ENCODE measurements at regions not wholly inside any gene's neighbourhood (a gene's known extent, or its start where the extent isn't known, plus 50 kb on each side); places are given as distances from the start of the nearest gene placed in this dataset.

GRCh38 chr5:124283031-124283430 lies 463.4 kb downstream of the ZNF608 start:
- no peaks in the 10 kb centered on the region for H3K9me3 Mint-ChIP-seq
- POLR2A ChIA-PET, result no interaction called here
- no peaks in the 10 kb centered on the region for H3K27me3 Mint-ChIP-seq
- no peaks in the 10 kb centered on the region for H3K36me3 Mint-ChIP-seq
- H3K4me3 Mint-ChIP-seq, result no peak overlapping the region
- intact Hi-C loops (cut with micrococcal nuclease), result no loop called here
- no peak overlapping the region for H3K27ac Mint-ChIP-seq
- DNase-seq, result no peak
- CTCF ChIA-PET, result no interaction called here
- no peaks in the 10 kb centered on the region for H3K4me1 Mint-ChIP-seq (ENCODE audit: low read depth)

- H3K9me3 Mint-ChIP-seq, result no peaks in the 10 kb centered on the region
- no peak overlapping the region for H3K27ac Mint-ChIP-seq
- no peak overlapping the region for H3K4me3 Mint-ChIP-seq
- intact Hi-C loops (cut with micrococcal nuclease), result no loop called here
- no peaks in the 10 kb centered on the region for H3K36me3 Mint-ChIP-seq
- ChIA-PET CTCF (no interaction called here), POLR2A (no interaction called here)
- no peaks in the 10 kb centered on the region for H3K4me1 Mint-ChIP-seq (ENCODE audit: low read depth)
- no peaks in the 10 kb centered on the region for H3K27me3 Mint-ChIP-seq
- DNase-seq, result no peak
Measured at GRCh38 chr5:124280079-124280478, 466.4 kb downstream of the ZNF608 start.

GRCh38 chr5:124279146-124279876 lies 467.1 kb downstream of the ZNF608 start:
- Mint-ChIP-seq H3K36me3 (no peaks in the 10 kb centered on the region), H3K4me3 (no peak overlapping the region), H3K9me3 (no peaks in the 10 kb centered on the region), H3K4me1 (ENCODE audit: low read depth) (no peaks in the 10 kb centered on the region), H3K27me3 (no peaks in the 10 kb centered on the region), H3K27ac (no peak overlapping the region)
- ChIA-PET CTCF (no interaction called here), POLR2A (no interaction called here)
- DNase-seq, result no peak
- intact Hi-C loops (cut with micrococcal nuclease), result no loop called here

- no peak for DNase-seq
- no peaks in the 10 kb centered on the region for H3K9me3 Mint-ChIP-seq
- POLR2A ChIA-PET, result no interaction called here
- H3K36me3 Mint-ChIP-seq, result no peaks in the 10 kb centered on the region
- CTCF ChIA-PET, result no interaction called here
- no peaks in the 10 kb centered on the region for H3K27me3 Mint-ChIP-seq
- intact Hi-C loops (cut with micrococcal nuclease), result no loop called here
- no peak overlapping the region for H3K4me3 Mint-ChIP-seq
- no peaks in the 10 kb centered on the region for H3K4me1 Mint-ChIP-seq (ENCODE audit: low read depth)
- no peak overlapping the region for H3K27ac Mint-ChIP-seq
Measured at GRCh38 chr5:124278636-124279035, 467.8 kb downstream of the ZNF608 start.

- Mint-ChIP-seq H3K9me3 (no peaks in the 10 kb centered on the region), H3K36me3 (no peaks in the 10 kb centered on the region), H3K27ac (no peak overlapping the region), H3K4me3 (no peak overlapping the region), H3K27me3 (no peaks in the 10 kb centered on the region), H3K4me1 (ENCODE audit: low read depth) (no peaks in the 10 kb centered on the region)
- intact Hi-C loops (cut with micrococcal nuclease), result no loop called here
- DNase-seq, result no peak
- ChIA-PET CTCF (no interaction called here), POLR2A (no interaction called here)
Measured at GRCh38 chr5:124277767-124278545, 468.5 kb downstream of the ZNF608 start.

- Mint-ChIP-seq H3K4me1 (ENCODE audit: low read depth) (no peaks in the 10 kb centered on the region), H3K36me3 (no peaks in the 10 kb centered on the region), H3K27me3 (no peaks in the 10 kb centered on the region), H3K9me3 (no peaks in the 10 kb centered on the region), H3K27ac (no peak overlapping the region), H3K4me3 (no peak overlapping the region)
- ChIA-PET CTCF (no interaction called here), POLR2A (no interaction called here)
- intact Hi-C loops (cut with micrococcal nuclease), result no loop called here
- DNase-seq, result no peak
Measured at GRCh38 chr5:124276166-124276565, 470.3 kb downstream of the ZNF608 start.

- H3K4me3 Mint-ChIP-seq, result no peak overlapping the region
- no peak overlapping the region for H3K27ac Mint-ChIP-seq
- H3K9me3 Mint-ChIP-seq, result no peaks in the 10 kb centered on the region
- POLR2A ChIA-PET, result no interaction called here
- no peaks in the 10 kb centered on the region for H3K27me3 Mint-ChIP-seq
- DNase-seq, result no peak
- CTCF ChIA-PET, result no interaction called here
- H3K4me1 Mint-ChIP-seq (ENCODE audit: low read depth), result no peaks in the 10 kb centered on the region
- no peaks in the 10 kb centered on the region for H3K36me3 Mint-ChIP-seq
- intact Hi-C loops (cut with micrococcal nuclease), result no loop called here
Measured at GRCh38 chr5:124274949-124275348, 471.5 kb downstream of the ZNF608 start.

GRCh38 chr5:124264499-124264898 lies 481.9 kb downstream of the ZNF608 start:
- Mint-ChIP-seq H3K36me3 (no peaks in the 10 kb centered on the region), H3K27ac (no peak overlapping the region), H3K4me3 (no peak overlapping the region), H3K9me3 (no peaks in the 10 kb centered on the region), H3K4me1 (ENCODE audit: low read depth) (no peaks in the 10 kb centered on the region), H3K27me3 (no peaks in the 10 kb centered on the region)
- ChIA-PET POLR2A (no interaction called here), CTCF (no interaction called here)
- intact Hi-C loops (cut with micrococcal nuclease), result no loop called here
- no peak for DNase-seq

GRCh38 chr5:124263680-124264491 lies 482.6 kb downstream of the ZNF608 start:
- no peak for DNase-seq
- no peaks in the 10 kb centered on the region for H3K9me3 Mint-ChIP-seq
- H3K27ac Mint-ChIP-seq, result no peak overlapping the region
- H3K4me3 Mint-ChIP-seq, result no peak overlapping the region
- no peaks in the 10 kb centered on the region for H3K27me3 Mint-ChIP-seq
- CTCF ChIA-PET, result no interaction called here
- POLR2A ChIA-PET, result no interaction called here
- H3K36me3 Mint-ChIP-seq, result no peaks in the 10 kb centered on the region
- no peaks in the 10 kb centered on the region for H3K4me1 Mint-ChIP-seq (ENCODE audit: low read depth)
- intact Hi-C loops (cut with micrococcal nuclease), result no loop called here

- Mint-ChIP-seq H3K36me3 (no peaks in the 10 kb centered on the region), H3K27ac (no peak overlapping the region), H3K9me3 (no peaks in the 10 kb centered on the region), H3K4me3 (no peak overlapping the region), H3K27me3 (no peaks in the 10 kb centered on the region), H3K4me1 (ENCODE audit: low read depth) (no peaks in the 10 kb centered on the region)
- POLR2A ChIA-PET, result no interaction called here
- CTCF ChIA-PET, result no interaction called here
- intact Hi-C loops (cut with micrococcal nuclease), result no loop called here
- no peak for DNase-seq
Measured at GRCh38 chr5:124262991-124263571, 483.4 kb downstream of the ZNF608 start.

GRCh38 chr5:124262470-124262869 lies 484.0 kb downstream of the ZNF608 start:
- Mint-ChIP-seq H3K27me3 (no peaks in the 10 kb centered on the region), H3K36me3 (no peaks in the 10 kb centered on the region), H3K9me3 (peaks cover 2% of the 10 kb centered on the region), H3K27ac (no peak overlapping the region), H3K4me1 (ENCODE audit: low read depth) (no peaks in the 10 kb centered on the region), H3K4me3 (no peak overlapping the region)
- no peak for DNase-seq
- intact Hi-C loops (cut with micrococcal nuclease), result no loop called here
- POLR2A ChIA-PET, result no interaction called here
- CTCF ChIA-PET, result no interaction called here

GRCh38 chr5:124261848-124262247 lies 484.6 kb downstream of the ZNF608 start:
- no peak overlapping the region for H3K27ac Mint-ChIP-seq
- intact Hi-C loops (cut with micrococcal nuclease), result no loop called here

More at GRCh38 chr5:124261848-124262247, 484.6 kb downstream of the ZNF608 start:
- H3K9me3 Mint-ChIP-seq, result peaks cover 2% of the 10 kb centered on the region
- no peaks in the 10 kb centered on the region for H3K27me3 Mint-ChIP-seq
- no peak overlapping the region for H3K4me3 Mint-ChIP-seq
- H3K4me1 Mint-ChIP-seq (ENCODE audit: low read depth), result no peaks in the 10 kb centered on the region
- POLR2A ChIA-PET, result no interaction called here
- H3K36me3 Mint-ChIP-seq, result no peaks in the 10 kb centered on the region
- CTCF ChIA-PET, result no interaction called here
- no peak for DNase-seq

All from activated CD4-positive, alpha-beta memory T cell treated with anti-CD3 and anti-CD28 coated beads for 36 hours (primary cell).